Islet precursor cell (in vitro differentiated cells): ENCODE measurements at regions not wholly inside any gene's neighbourhood (a gene's known extent, or its start where the extent isn't known, plus 50 kb on each side); places are given as distances from the start of the nearest gene placed in this dataset.
"Not testable (repeated sequence)": the region's sequence is repeated elsewhere in the genome, so short reads cannot be mapped to it uniquely, and the experiment has no call there.

Source experiments
- DNase-seq: peaks from one replicate; pipeline ENCODE4 v3.0.0-alpha.2; 2018

- no peak for DNase-seq
Observed at GRCh38 chr3:104180906-104181305, 1185.8 kb upstream of the ALCAM start.

- peak; percentile 67 for DNase-seq
Observed at GRCh38 chr3:104190681-104191080, 1176.0 kb upstream of the ALCAM start.

- no peak for DNase-seq
Observed at GRCh38 chr3:104198131-104198530, 1168.6 kb upstream of the ALCAM start.

- no peak for DNase-seq
Observed at GRCh38 chr3:104206925-104207324, 1159.8 kb upstream of the ALCAM start.

GRCh38 chr3:104214277-104214676 lies 1152.4 kb upstream of the ALCAM start:
- DNase-seq: no peak

GRCh38 chr3:104214937-104215336 lies 1151.8 kb upstream of the ALCAM start:
- DNase-seq: no peak

GRCh38 chr3:104219046-104219445 lies 1147.7 kb upstream of the ALCAM start:
- not testable (repeated sequence) for DNase-seq

- no peak for DNase-seq
Observed at GRCh38 chr3:104234442-104235194, 1132.1 kb upstream of the ALCAM start.

GRCh38 chr3:104244680-104245220 lies 1122.0 kb upstream of the ALCAM start:
- no peak for DNase-seq

GRCh38 chr3:104245261-104245660 lies 1121.4 kb upstream of the ALCAM start:
- DNase-seq: no peak

- DNase-seq: no peak
Observed at GRCh38 chr3:104245981-104246380, 1120.7 kb upstream of the ALCAM start.

- DNase-seq: no peak
Observed at GRCh38 chr3:104257486-104257885, 1109.2 kb upstream of the ALCAM start.

GRCh38 chr3:104263477-104263876 lies 1103.2 kb upstream of the ALCAM start:
- DNase-seq: no peak

GRCh38 chr3:104266219-104266618 lies 1100.5 kb upstream of the ALCAM start:
- not testable (repeated sequence) for DNase-seq

- DNase-seq: no peak
Observed at GRCh38 chr3:104269771-104270170, 1096.9 kb upstream of the ALCAM start.

GRCh38 chr3:104273046-104273649 lies 1093.6 kb upstream of the ALCAM start:
- no peak for DNase-seq

- DNase-seq: no peak
Observed at GRCh38 chr3:104275199-104275598, 1091.5 kb upstream of the ALCAM start.

GRCh38 chr3:104279617-104280016 lies 1087.1 kb upstream of the ALCAM start:
- DNase-seq: no peak

GRCh38 chr3:104281713-104282112 lies 1085.0 kb upstream of the ALCAM start:
- no peak for DNase-seq

GRCh38 chr3:104286645-104287044 lies 1080.1 kb upstream of the ALCAM start:
- DNase-seq: no peak

GRCh38 chr3:104291437-104291851 lies 1075.3 kb upstream of the ALCAM start:
- DNase-seq: no peak

- DNase-seq: no peak
Observed at GRCh38 chr3:104291878-104292277, 1074.8 kb upstream of the ALCAM start.

GRCh38 chr3:104297617-104298016 lies 1069.1 kb upstream of the ALCAM start:
- no peak for DNase-seq

GRCh38 chr3:104298662-104299061 lies 1068.0 kb upstream of the ALCAM start:
- DNase-seq: no peak
